GM23338 (cell line): ENCODE measurements at regions not wholly inside any gene's neighbourhood (a gene's known extent, or its start where the extent isn't known, plus 50 kb on each side); places are given as distances from the start of the nearest gene placed in this dataset.

ENCODE experiments used
- ATAC-seq: fragments of 200-7000 bp; cut with Tn5 transposase; 3 replicates; pipeline ENCODE4 v1.9.1; 2020
- DNase-seq: peaks from one replicate; pipeline ENCODE4 v3.0.0-alpha.2; 2015; ENCODE audit warnings: low spot score
- H2AFZ ChIP-seq: fragments of 200-600 bp; sonication (generic); 2 replicates; pipeline ENCODE4 v1.8.0; 2016; ENCODE audit warnings: antibody characterized with exemption, mild to moderate bottlenecking, moderate library complexity
- H3F3A ChIP-seq: fragments of 200-600 bp; sonication (generic); replicated peaks from 2 replicates; pipeline ENCODE4 v1.8.0; 2017; ENCODE audit warnings: antibody characterized with exemption, mixed run types, low read depth
- H3K27ac ChIP-seq: fragments of 200-600 bp; sonication (generic); 2 replicates; pipeline ENCODE4 v1.6.1; 2016; ENCODE audit warnings: low read depth
- H3K27me3 ChIP-seq: fragments of 200-600 bp; sonication (generic); 2 replicates; pipeline ENCODE4 v1.8.0; 2016; ENCODE audit warnings: mild to moderate bottlenecking, mixed run types, moderate library complexity; ENCODE audit not compliant: insufficient read depth
- H3K36me3 ChIP-seq: fragments of 200-600 bp; sonication (generic); 2 replicates; pipeline ENCODE4 v1.8.0; 2016; ENCODE audit warnings: mild to moderate bottlenecking; ENCODE audit not compliant: insufficient read depth
- H3K4me1 ChIP-seq: fragments of 200-600 bp; sonication (generic); 2 replicates; pipeline ENCODE4 v1.8.0; 2016; ENCODE audit warnings: mild to moderate bottlenecking, moderate library complexity; ENCODE audit not compliant: insufficient read depth
- H3K4me2 ChIP-seq: fragments of 200-600 bp; sonication (generic); 2 replicates; pipeline ENCODE4 v1.7.1; 2017; ENCODE audit warnings: mixed run types
- H3K4me3 ChIP-seq: fragments of 200-600 bp; sonication (generic); 2 replicates; pipeline ENCODE4 v1.6.1; 2016; ENCODE audit warnings: mixed run types
- H3K79me2 ChIP-seq: fragments of 200-600 bp; sonication (generic); replicated peaks from 2 replicates; pipeline ENCODE4 v1.8.0; 2017; ENCODE audit warnings: mild to moderate bottlenecking; ENCODE audit not compliant: insufficient read depth
- H3K9me2 ChIP-seq: fragments of 200-600 bp; sonication (generic); 2 replicates; pipeline ENCODE4 v1.8.0; 2017; ENCODE audit not compliant: insufficient read depth
- H4K20me1 ChIP-seq: fragments of 200-600 bp; sonication (generic); replicated peaks from 2 replicates; pipeline ENCODE4 v1.8.0; 2017; ENCODE audit warnings: mild to moderate bottlenecking; ENCODE audit not compliant: insufficient read depth
- H3K27ac Mint-ChIP-seq: 2 replicates; pipeline ENCODE4 v1.8.0; 2020; ENCODE audit warnings: inconsistent platforms, mild to moderate bottlenecking, moderate library complexity, mixed read lengths
- H3K27me3 Mint-ChIP-seq: 3 replicates; pipeline ENCODE4 v1.8.0; 2022; ENCODE audit warnings: low read depth, mild to moderate bottlenecking, moderate library complexity, mixed read lengths, inconsistent platforms; ENCODE audit not compliant: insufficient read depth, poor library complexity
- H3K36me3 Mint-ChIP-seq: 3 replicates; pipeline ENCODE4 v1.8.0; 2021; ENCODE audit warnings: low read depth, mild to moderate bottlenecking, inconsistent platforms, moderate library complexity, mixed read lengths
- H3K4me1 Mint-ChIP-seq: 3 replicates; pipeline ENCODE4 v1.8.0; 2020; ENCODE audit warnings: mild to moderate bottlenecking, inconsistent platforms, mixed read lengths
- H3K4me3 Mint-ChIP-seq: 3 replicates; pipeline ENCODE4 v1.8.0; 2021; ENCODE audit warnings: moderate library complexity, mild to moderate bottlenecking, inconsistent platforms, mixed read lengths
- H3K9me3 Mint-ChIP-seq: 3 replicates; pipeline ENCODE4 v1.8.0; 2020; ENCODE audit warnings: moderate library complexity, mild to moderate bottlenecking, inconsistent platforms, mixed read lengths
- CREB1 ChIP-seq: fragments of 250-450 bp; sonication (Bioruptor Pico); IDR thresholded peaks from 2 replicates; pipeline ENCODE4 v1.5.0; 2020; ENCODE audit warnings: low read depth, mild to moderate bottlenecking, moderate library complexity
- CTCF ChIP-seq, 2 experiments: fragments of 200-600 bp in 1 of 2; sonication (generic) in 1 of 2; conservative IDR thresholded peaks; 2 replicates each; pipeline versions ENCODE4 v1.5.1 to v1.6.1; 2016 to 2017; ENCODE audit warnings: antibody characterized with exemption in 2 of 2, low read depth in 2 of 2, mild to moderate bottlenecking in 2 of 2, moderate library complexity in 1 of 2
- EZH2 ChIP-seq: fragments of 200-600 bp; sonication (generic); IDR thresholded peaks from one replicate; pipeline ENCODE4 v1.8.0; 2017; ENCODE audit warnings: antibody characterized with exemption, mild to moderate bottlenecking, low read depth; ENCODE audit not compliant: unreplicated experiment
- EZH2phosphoT487 ChIP-seq: fragments of 200-600 bp; sonication (generic); IDR thresholded peaks from one replicate; pipeline ENCODE4 v1.8.1; 2018; ENCODE audit warnings: antibody characterized with exemption; ENCODE audit not compliant: unreplicated experiment
- JUNB ChIP-seq: IDR thresholded peaks from one replicate; pipeline ENCODE4 v1.6.1; 2016; ENCODE audit warnings: antibody characterized with exemption; ENCODE audit not compliant: unreplicated experiment
- NANOG ChIP-seq: IDR thresholded peaks from 2 replicates; pipeline ENCODE4 v1.6.1; 2016; ENCODE audit warnings: antibody characterized with exemption, borderline replicate concordance
- POLR2AphosphoS5 ChIP-seq: IDR thresholded peaks from 2 replicates; pipeline ENCODE4 v1.6.1; 2016; ENCODE audit warnings: antibody characterized with exemption, low read depth
- STAT1 ChIP-seq: IDR thresholded peaks from one replicate; pipeline ENCODE4 v1.6.1; 2016; ENCODE audit warnings: antibody characterized with exemption; ENCODE audit not compliant: unreplicated experiment
- ZNF114 ChIP-seq: fragments of 250-450 bp; sonication (Bioruptor Pico); IDR thresholded peaks from 2 replicates; pipeline ENCODE4 v1.5.0; 2020; ENCODE audit warnings: mild to moderate bottlenecking, moderate library complexity
- ZNF331 ChIP-seq: fragments of 250-450 bp; sonication (Bioruptor Pico); IDR thresholded peaks from 2 replicates; pipeline ENCODE4 v1.5.0; 2020; ENCODE audit warnings: low read depth, mild to moderate bottlenecking, moderate library complexity
- ZNF462 ChIP-seq: fragments of 250-450 bp; sonication (Bioruptor Pico); IDR thresholded peaks from 2 replicates; pipeline ENCODE4 v1.5.0; 2020; ENCODE audit warnings: mild to moderate bottlenecking, moderate library complexity
- TF ChIP-seq, protein P1 (sequence below): IDR thresholded peaks from one replicate; pipeline ENCODE4 v1.6.1; 2018; ENCODE audit warnings: antibody characterized with exemption; ENCODE audit not compliant: unreplicated experiment
- TF ChIP-seq, protein P2 (sequence below): IDR thresholded peaks from 2 replicates; pipeline ENCODE4 v1.6.1; 2016; ENCODE audit warnings: antibody characterized with exemption

DNA sequence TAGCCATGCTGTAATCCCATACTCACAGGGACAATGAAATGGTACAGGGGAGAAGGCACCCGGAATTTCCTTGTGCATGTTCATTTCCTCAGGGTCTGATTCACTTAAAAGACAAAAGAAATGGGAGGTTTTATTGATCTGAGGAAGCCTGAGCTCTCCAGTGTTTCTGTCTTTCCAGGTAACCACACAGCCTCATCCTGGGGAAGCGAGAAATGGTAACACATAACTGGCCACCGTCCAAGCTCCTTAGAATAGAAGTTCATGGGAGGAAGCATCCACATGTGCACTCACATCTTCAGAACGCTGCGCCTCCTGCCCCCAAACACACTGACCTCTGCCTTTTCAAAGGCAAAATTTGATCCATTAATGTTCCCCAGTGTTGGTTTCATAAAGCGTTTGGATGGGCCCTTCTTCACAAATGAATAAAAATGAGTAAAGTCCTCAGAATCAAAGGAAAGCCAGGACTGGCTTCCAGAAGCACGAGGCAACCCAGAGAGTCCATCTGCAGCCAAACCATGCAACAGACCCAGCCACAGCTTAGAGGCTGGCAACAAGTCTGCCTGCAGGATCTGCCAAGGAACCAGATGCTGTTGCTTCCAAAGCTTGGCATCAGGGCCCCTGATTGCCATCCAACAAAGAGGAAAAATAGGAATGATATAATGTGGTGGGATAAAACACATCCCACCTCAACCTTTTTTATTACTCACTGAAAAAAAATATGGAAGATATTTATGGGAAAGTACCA lies 120.3 kb downstream of the ZBTB18 start:
- Mint-ChIP-seq H3K9me3 (no peaks in the 10 kb centered on the region), H3K4me1 (peaks cover 11% of the 10 kb centered on the region), H3K27me3 (no peaks in the 10 kb centered on the region), H3K27ac (no peak overlapping the region), H3K36me3 (no peaks in the 10 kb centered on the region), H3K4me3 (no peak overlapping the region)
- Histone ChIP-seq H3F3A (no peaks in the 10 kb centered on the region), H3K27me3 (no peaks in the 10 kb centered on the region), H4K20me1 (no peaks in the 10 kb centered on the region), H2AFZ (peak overlapping the region; percentile 70), H3K36me3 (no peaks in the 10 kb centered on the region), H3K4me2 (no peak overlapping the region), H3K9me2 (no peaks in the 10 kb centered on the region), H3K27ac (no peak overlapping the region), H3K4me3 (no peak overlapping the region), H3K79me2 (no peaks in the 10 kb centered on the region), H3K4me1 (peaks cover 16% of the 10 kb centered on the region)
- DNase-seq (no peak), ATAC-seq (no peak)
- TF ChIP-seq NANOG = no peak
- no peak for TF ChIP-seq ZNF331 (CRISPR knock-in tag)
- TF ChIP-seq ZNF462 (CRISPR knock-in tag) = no peak
- TF ChIP-seq STAT1 = no peak
- TF ChIP-seq JUNB = no peak
- TF ChIP-seq, protein P1, sequence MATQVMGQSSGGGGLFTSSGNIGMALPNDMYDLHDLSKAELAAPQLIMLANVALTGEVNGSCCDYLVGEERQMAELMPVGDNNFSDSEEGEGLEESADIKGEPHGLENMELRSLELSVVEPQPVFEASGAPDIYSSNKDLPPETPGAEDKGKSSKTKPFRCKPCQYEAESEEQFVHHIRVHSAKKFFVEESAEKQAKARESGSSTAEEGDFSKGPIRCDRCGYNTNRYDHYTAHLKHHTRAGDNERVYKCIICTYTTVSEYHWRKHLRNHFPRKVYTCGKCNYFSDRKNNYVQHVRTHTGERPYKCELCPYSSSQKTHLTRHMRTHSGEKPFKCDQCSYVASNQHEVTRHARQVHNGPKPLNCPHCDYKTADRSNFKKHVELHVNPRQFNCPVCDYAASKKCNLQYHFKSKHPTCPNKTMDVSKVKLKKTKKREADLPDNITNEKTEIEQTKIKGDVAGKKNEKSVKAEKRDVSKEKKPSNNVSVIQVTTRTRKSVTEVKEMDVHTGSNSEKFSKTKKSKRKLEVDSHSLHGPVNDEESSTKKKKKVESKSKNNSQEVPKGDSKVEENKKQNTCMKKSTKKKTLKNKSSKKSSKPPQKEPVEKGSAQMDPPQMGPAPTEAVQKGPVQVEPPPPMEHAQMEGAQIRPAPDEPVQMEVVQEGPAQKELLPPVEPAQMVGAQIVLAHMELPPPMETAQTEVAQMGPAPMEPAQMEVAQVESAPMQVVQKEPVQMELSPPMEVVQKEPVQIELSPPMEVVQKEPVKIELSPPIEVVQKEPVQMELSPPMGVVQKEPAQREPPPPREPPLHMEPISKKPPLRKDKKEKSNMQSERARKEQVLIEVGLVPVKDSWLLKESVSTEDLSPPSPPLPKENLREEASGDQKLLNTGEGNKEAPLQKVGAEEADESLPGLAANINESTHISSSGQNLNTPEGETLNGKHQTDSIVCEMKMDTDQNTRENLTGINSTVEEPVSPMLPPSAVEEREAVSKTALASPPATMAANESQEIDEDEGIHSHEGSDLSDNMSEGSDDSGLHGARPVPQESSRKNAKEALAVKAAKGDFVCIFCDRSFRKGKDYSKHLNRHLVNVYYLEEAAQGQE = no peak
- no peak for TF ChIP-seq EZH2phosphoT487
- no peak for TF ChIP-seq CTCF (conservative IDR thresholded peaks at IDR 0.05; ENCODE audit: low read depth in 2 of 2)
- TF ChIP-seq CREB1 (CRISPR knock-in tag) = no peak
- no peak for TF ChIP-seq ZNF114 (CRISPR knock-in tag)
- TF ChIP-seq EZH2 = no peak
- TF ChIP-seq, protein P2, sequence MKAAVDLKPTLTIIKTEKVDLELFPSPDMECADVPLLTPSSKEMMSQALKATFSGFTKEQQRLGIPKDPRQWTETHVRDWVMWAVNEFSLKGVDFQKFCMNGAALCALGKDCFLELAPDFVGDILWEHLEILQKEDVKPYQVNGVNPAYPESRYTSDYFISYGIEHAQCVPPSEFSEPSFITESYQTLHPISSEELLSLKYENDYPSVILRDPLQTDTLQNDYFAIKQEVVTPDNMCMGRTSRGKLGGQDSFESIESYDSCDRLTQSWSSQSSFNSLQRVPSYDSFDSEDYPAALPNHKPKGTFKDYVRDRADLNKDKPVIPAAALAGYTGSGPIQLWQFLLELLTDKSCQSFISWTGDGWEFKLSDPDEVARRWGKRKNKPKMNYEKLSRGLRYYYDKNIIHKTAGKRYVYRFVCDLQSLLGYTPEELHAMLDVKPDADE = no peak
- no peak for TF ChIP-seq POLR2AphosphoS5
